Suprapubic skin (tissue), 4 donors: ENCODE measurements at regions not wholly inside any gene's neighbourhood (a gene's known extent, or its start where the extent isn't known, plus 50 kb on each side); places are given as distances from the start of the nearest gene placed in this dataset.
"Not testable (repeated sequence)": the region's sequence is repeated elsewhere in the genome, so short reads cannot be mapped to it uniquely, and the experiment has no call there.

Experiments used
- DNase-seq, 2 donors: peaks; one replicate each; pipeline ENCODE4 v3.0.0-alpha.2; 2019; ENCODE audit warnings: low spot score in 2 of 2
- H3K27ac ChIP-seq: fragments of 200-600 bp; sonication (generic); one replicate; pipeline ENCODE4 v1.5.1; 2019
- H3K27me3 ChIP-seq: fragments of 200-600 bp; sonication (generic); one replicate; pipeline ENCODE4 v1.5.1; 2019
- H3K36me3 ChIP-seq: fragments of 200-600 bp; sonication (generic); one replicate; pipeline ENCODE4 v1.5.1; 2019
- H3K4me1 ChIP-seq: fragments of 200-600 bp; sonication (generic); one replicate; pipeline ENCODE4 v1.5.1; 2019
- H3K4me3 ChIP-seq: fragments of 200-600 bp; sonication (generic); one replicate; pipeline ENCODE4 v1.5.1; 2019; ENCODE audit warnings: mild to moderate bottlenecking
- H3K9me3 ChIP-seq: fragments of 200-600 bp; sonication (generic); one replicate; pipeline ENCODE4 v1.5.1; 2019
- CTCF ChIP-seq, 2 donors: fragments of 200-600 bp in 1 of 2; fragments of 450-650 bp in 1 of 2; sonication (generic) in 1 of 2; IDR thresholded peaks; one replicate each; pipeline ENCODE4 v1.5.1; 2016 to 2019; ENCODE audit warnings: antibody characterized with exemption in 2 of 2, mild to moderate bottlenecking in 1 of 2, moderate library complexity in 1 of 2
- EP300 ChIP-seq: sonication (generic); formaldehyde crosslinking; IDR thresholded peaks from one replicate; pipeline ENCODE4 v1.6.1; 2017; ENCODE audit warnings: antibody characterized with exemption
- POLR2A ChIP-seq, 2 donors: fragments of 450-650 bp; IDR thresholded peaks; one replicate each; pipeline ENCODE4 v1.6.1; 2017; ENCODE audit warnings: antibody characterized with exemption in 2 of 2, mild to moderate bottlenecking in 2 of 2, moderate library complexity in 2 of 2
- POLR2AphosphoS5 ChIP-seq, 3 donors: sonication (generic); formaldehyde crosslinking; IDR thresholded peaks; one replicate each; pipeline ENCODE4 v1.6.1; 2017; ENCODE audit warnings: antibody characterized with exemption in 3 of 3
- WGBS: methylation state at CpG from one replicate; pipeline ENCODE4 v1.1.5; 2018; 5-methylcytosine and 5-hydroxymethylcytosine counted together

DNA sequence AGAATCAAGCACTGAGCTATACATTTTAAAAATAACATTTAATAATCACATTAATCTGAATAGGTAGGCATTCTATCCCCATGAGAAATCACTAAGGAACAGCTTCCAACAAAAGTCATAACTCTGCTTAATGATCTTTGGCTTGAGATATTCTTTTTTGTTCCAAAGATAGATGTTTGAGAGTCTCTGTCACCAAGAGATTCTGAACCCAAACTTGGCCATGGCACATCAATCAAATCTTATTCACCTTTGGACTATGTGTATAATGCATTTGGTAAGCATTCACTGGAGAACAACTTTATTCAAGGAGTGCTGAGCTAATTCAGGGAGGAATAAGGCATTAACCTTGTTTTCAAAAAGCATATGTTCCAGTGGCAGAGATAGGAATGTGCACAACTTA lies 743.3 kb downstream of the SLC4A3 start:
- Histone ChIP-seq H3K9me3 (no peaks in the 10 kb centered on the region), H3K4me1 (no peaks in the 10 kb centered on the region), H3K27me3 (no peaks in the 10 kb centered on the region), H3K27ac (no peak overlapping the region), H3K36me3 (no peaks in the 10 kb centered on the region), H3K4me3 (no peak overlapping the region)
- no peak for DNase-seq
- TF ChIP-seq EP300 (no peak), POLR2AphosphoS5 (IDR thresholded peaks at IDR 0.05) (no peak), POLR2A (IDR thresholded peaks at IDR 0.05) (no peak)

- no peak overlapping the region for H3K4me3 ChIP-seq
- DNase-seq: no peak
- no peaks in the 10 kb centered on the region for H3K27me3 ChIP-seq
Observed at GRCh38 chr2:220371211-220371610, 743.8 kb downstream of the SLC4A3 start.

DNA sequence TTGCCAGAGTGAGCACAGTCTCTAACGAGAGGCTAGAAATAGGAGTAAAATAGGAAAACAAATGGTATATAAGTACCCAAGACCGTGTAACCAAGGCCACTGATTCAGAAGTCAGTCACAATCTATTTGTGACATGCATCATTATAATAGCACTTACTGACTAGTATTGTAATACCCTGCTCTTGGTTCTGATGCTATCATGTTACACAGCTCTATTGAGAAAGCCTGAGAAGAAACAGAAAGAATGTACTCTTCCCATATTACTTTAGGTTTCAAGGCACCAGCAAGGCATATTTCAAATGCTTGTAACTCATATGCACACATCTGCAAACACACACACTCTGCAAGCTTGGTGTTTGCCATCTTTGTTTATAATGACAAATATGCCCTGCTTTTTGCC lies 746.4 kb downstream of the SLC4A3 start:
- TF ChIP-seq CTCF (IDR thresholded peaks at IDR 0.05) (no peak), EP300 (no peak), POLR2A (IDR thresholded peaks at IDR 0.05) (no peak)
- no peaks in the 10 kb centered on the region for H3K4me1 ChIP-seq
- WGBS: 74% methylated on average over 2 of the region's 2 CpGs
- no peaks in the 10 kb centered on the region for H3K9me3 ChIP-seq
- no peaks in the 10 kb centered on the region for H3K36me3 ChIP-seq
- no peak overlapping the region for H3K27ac ChIP-seq
- no peak for DNase-seq
- no peaks in the 10 kb centered on the region for H3K27me3 ChIP-seq
- no peak overlapping the region for H3K4me3 ChIP-seq

More at GRCh38 chr2:220371211-220371610, 743.8 kb downstream of the SLC4A3 start:
- TF ChIP-seq POLR2AphosphoS5 (IDR thresholded peaks at IDR 0.05) (no peak), POLR2A (IDR thresholded peaks at IDR 0.05) (no peak), CTCF (IDR thresholded peaks at IDR 0.05) (no peak), EP300 (no peak)
- Histone ChIP-seq H3K4me1 (no peaks in the 10 kb centered on the region), H3K27ac (no peak overlapping the region), H3K36me3 (no peaks in the 10 kb centered on the region), H3K9me3 (no peaks in the 10 kb centered on the region)
- 58% methylated on average over 2 of the region's 2 CpGs for WGBS

DNA sequence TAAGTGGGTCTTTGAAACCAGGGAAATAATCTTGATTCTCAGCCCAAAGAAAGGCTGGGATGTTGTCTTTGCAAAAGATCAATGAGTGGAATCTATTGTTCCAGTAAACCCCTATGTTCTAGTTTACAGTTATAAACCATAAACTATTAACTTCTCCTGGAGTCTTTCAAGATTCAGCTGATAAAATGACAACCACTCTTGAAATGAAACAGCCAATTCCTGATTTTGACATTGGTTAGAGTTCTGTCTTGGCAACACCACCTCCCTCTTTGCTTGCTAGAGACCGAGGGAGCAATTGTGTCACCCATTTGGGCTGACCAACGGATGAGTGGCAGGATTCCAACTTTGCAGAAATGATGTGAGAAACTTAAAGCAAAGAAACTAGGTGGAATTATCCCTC lies 746.9 kb downstream of the SLC4A3 start:
- no peak overlapping the region for H3K27ac ChIP-seq
- H3K4me3 ChIP-seq: no peak overlapping the region
- no peaks in the 10 kb centered on the region for H3K4me1 ChIP-seq
- no peaks in the 10 kb centered on the region for H3K27me3 ChIP-seq
- no peaks in the 10 kb centered on the region for H3K36me3 ChIP-seq
- WGBS: 78% methylated on average over 2 of the region's 2 CpGs
- DNase-seq: no peak
- no peaks in the 10 kb centered on the region for H3K9me3 ChIP-seq
- TF ChIP-seq EP300: no peak

- DNase-seq: no peak
- Histone ChIP-seq H3K27ac (no peak overlapping the region), H3K4me3 (no peak overlapping the region), H3K27me3 (no peaks in the 10 kb centered on the region), H3K9me3 (peaks cover 4% of the 10 kb centered on the region), H3K4me1 (no peaks in the 10 kb centered on the region), H3K36me3 (no peaks in the 10 kb centered on the region)
- WGBS: 63% methylated on average over 2 of the region's 2 CpGs
- TF ChIP-seq POLR2A (IDR thresholded peaks at IDR 0.05) (no peak), EP300 (no peak), POLR2AphosphoS5 (IDR thresholded peaks at IDR 0.05) (no peak), CTCF (IDR thresholded peaks at IDR 0.05) (no peak)
Observed at GRCh38 chr2:220377482-220378155, 750.2 kb downstream of the SLC4A3 start.

DNA sequence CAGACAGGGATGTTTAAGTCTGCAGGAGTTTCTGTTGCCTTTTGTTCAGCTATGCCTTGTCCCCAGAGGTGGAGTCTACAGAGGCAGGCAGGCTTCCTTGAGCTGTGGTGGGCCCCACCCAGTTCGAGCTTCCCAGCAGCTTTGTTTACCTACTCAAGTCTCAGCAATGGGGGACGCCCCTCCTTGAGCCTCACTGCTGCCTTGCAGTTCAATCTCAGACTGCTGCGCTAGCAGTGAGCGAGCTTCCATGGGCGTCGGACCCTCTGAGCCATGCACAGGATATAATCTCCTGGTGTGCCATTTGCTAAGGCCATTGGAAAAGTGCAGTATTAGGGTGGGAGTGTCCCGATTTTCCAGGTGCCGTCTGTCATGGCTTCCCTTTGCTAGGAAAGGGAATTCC lies 760.3 kb downstream of the SLC4A3 start:
- not testable (repeated sequence) for DNase-seq

DNA sequence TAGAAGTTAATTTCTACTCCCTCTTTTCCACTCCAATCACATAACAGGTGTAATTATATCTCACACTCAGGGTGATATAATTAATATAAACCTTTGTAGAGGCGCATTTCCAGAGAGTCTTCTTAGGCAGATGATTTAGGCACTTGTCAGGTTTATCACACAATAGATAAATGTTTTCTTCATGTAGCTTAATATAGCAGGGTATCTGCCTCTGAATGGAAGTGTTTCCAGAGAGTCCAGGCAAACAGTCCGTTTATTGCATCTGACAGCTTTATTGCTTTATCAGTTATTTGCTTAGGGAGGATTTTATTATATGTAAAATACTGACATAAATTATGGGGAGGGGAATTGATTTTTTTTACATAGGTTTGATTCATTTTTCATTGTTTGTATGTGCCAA lies 766.3 kb downstream of the SLC4A3 start:
- no peaks in the 10 kb centered on the region for H3K36me3 ChIP-seq
- TF ChIP-seq POLR2AphosphoS5 (IDR thresholded peaks at IDR 0.05) (no peak), CTCF (IDR thresholded peaks at IDR 0.05) (no peak), POLR2A (IDR thresholded peaks at IDR 0.05) (no peak), EP300 (no peak)
- no peak overlapping the region for H3K27ac ChIP-seq
- H3K27me3 ChIP-seq: no peaks in the 10 kb centered on the region
- no peaks in the 10 kb centered on the region for H3K4me1 ChIP-seq
- WGBS: 71% methylated on average over 2 of the region's 2 CpGs
- H3K4me3 ChIP-seq: no peak overlapping the region
- H3K9me3 ChIP-seq: no peaks in the 10 kb centered on the region
- no peak for DNase-seq

More for the DNA sequence above, 760.3 kb downstream of the SLC4A3 start:
- H3K27me3 ChIP-seq, H3K4me1 ChIP-seq, H3K36me3 ChIP-seq, H3K9me3 ChIP-seq, H3K27ac ChIP-seq, H3K4me3 ChIP-seq: not testable (repeated sequence)
- WGBS: 96% methylated on average over 5 of the region's 8 CpGs
